ENCODE measurements at regions not wholly inside any gene's neighbourhood (a gene's known extent, or its start where the extent isn't known, plus 50 kb on each side); places are given as distances from the start of the nearest gene placed in this dataset.

- no peaks in the 10 kb centered on the region for H3K9me3 ChIP-seq (ENCODE audit: control insufficient read depth, low read depth, low read length)
- H3K27ac ChIP-seq (ENCODE audit: low read length), result no peak overlapping the region
- no peak for DNase-seq
- no peak overlapping the region for H3K4me3 ChIP-seq (ENCODE audit: low read length)
- peaks cover 5% of the 10 kb centered on the region for H3K27me3 ChIP-seq (ENCODE audit: control insufficient read depth, insufficient read depth, low read length)
- no CpG with 5 or more reads among the region's 14 CpGs for WGBS (ENCODE audit: insufficient coverage, low lambda C conversion rate)
- no peaks in the 10 kb centered on the region for H3K4me1 ChIP-seq (ENCODE audit: control insufficient read depth, insufficient read depth, low read length)
- no peaks in the 10 kb centered on the region for H3K36me3 ChIP-seq (ENCODE audit: control insufficient read depth, insufficient read depth, low read length)
Measured at GRCh38 chr13:111401755-111402154, 81.3 kb downstream of the TEX29 start.

GRCh38 chr13:111402441-111402840 lies 82.0 kb downstream of the TEX29 start:
- Histone ChIP-seq H3K4me3 (ENCODE audit: low read length) (no peak overlapping the region), H3K9me3 (ENCODE audit: control insufficient read depth, low read depth, low read length) (no peaks in the 10 kb centered on the region), H3K27me3 (ENCODE audit: control insufficient read depth, insufficient read depth, low read length) (peaks cover 7% of the 10 kb centered on the region), H3K4me1 (ENCODE audit: control insufficient read depth, insufficient read depth, low read length) (no peaks in the 10 kb centered on the region), H3K36me3 (ENCODE audit: control insufficient read depth, insufficient read depth, low read length) (no peaks in the 10 kb centered on the region), H3K27ac (ENCODE audit: low read length) (no peak overlapping the region)
- no CpG with 5 or more reads among the region's 15 CpGs for WGBS (ENCODE audit: insufficient coverage, low lambda C conversion rate)
- no peak for DNase-seq

- H3K9me3 ChIP-seq (ENCODE audit: control insufficient read depth, low read depth, low read length), result no peaks in the 10 kb centered on the region
- H3K27me3 ChIP-seq (ENCODE audit: control insufficient read depth, insufficient read depth, low read length), result peaks cover 8% of the 10 kb centered on the region
- H3K4me3 ChIP-seq (ENCODE audit: low read length), result no peak overlapping the region
- H3K27ac ChIP-seq (ENCODE audit: low read length), result no peak overlapping the region
- no peaks in the 10 kb centered on the region for H3K36me3 ChIP-seq (ENCODE audit: control insufficient read depth, insufficient read depth, low read length)
- WGBS (ENCODE audit: insufficient coverage, low lambda C conversion rate), result no CpG with 5 or more reads among the region's 10 CpGs
- no peaks in the 10 kb centered on the region for H3K4me1 ChIP-seq (ENCODE audit: control insufficient read depth, insufficient read depth, low read length)
- DNase-seq, result no peak
Measured at GRCh38 chr13:111403266-111403665, 82.8 kb downstream of the TEX29 start.

- no peaks in the 10 kb centered on the region for H3K4me1 ChIP-seq (ENCODE audit: control insufficient read depth, insufficient read depth, low read length)
- no peak overlapping the region for H3K27ac ChIP-seq (ENCODE audit: low read length)
- no peak overlapping the region for H3K4me3 ChIP-seq (ENCODE audit: low read length)
- H3K27me3 ChIP-seq (ENCODE audit: control insufficient read depth, insufficient read depth, low read length), result peaks cover 21% of the 10 kb centered on the region
- no CpG with 5 or more reads among the region's 12 CpGs for WGBS (ENCODE audit: insufficient coverage, low lambda C conversion rate)
- H3K9me3 ChIP-seq (ENCODE audit: control insufficient read depth, low read depth, low read length), result no peaks in the 10 kb centered on the region
- no peak for DNase-seq
- no peaks in the 10 kb centered on the region for H3K36me3 ChIP-seq (ENCODE audit: control insufficient read depth, insufficient read depth, low read length)
Measured at GRCh38 chr13:111404746-111405145, 84.3 kb downstream of the TEX29 start.

GRCh38 chr13:111406636-111407035 lies 86.2 kb downstream of the TEX29 start:
- H3K27me3 ChIP-seq (ENCODE audit: control insufficient read depth, insufficient read depth, low read length), result peaks cover 39% of the 10 kb centered on the region
- H3K27ac ChIP-seq (ENCODE audit: low read length), result no peak overlapping the region
- no CpG with 5 or more reads among the region's 3 CpGs for WGBS (ENCODE audit: insufficient coverage, low lambda C conversion rate)
- H3K4me1 ChIP-seq (ENCODE audit: control insufficient read depth, insufficient read depth, low read length), result no peaks in the 10 kb centered on the region
- H3K36me3 ChIP-seq (ENCODE audit: control insufficient read depth, insufficient read depth, low read length), result no peaks in the 10 kb centered on the region
- H3K4me3 ChIP-seq (ENCODE audit: low read length), result no peak overlapping the region
- no peaks in the 10 kb centered on the region for H3K9me3 ChIP-seq (ENCODE audit: control insufficient read depth, low read depth, low read length)
- DNase-seq, result no peak

GRCh38 chr13:111407381-111408131 lies 87.1 kb downstream of the TEX29 start:
- Histone ChIP-seq H3K27me3 (ENCODE audit: control insufficient read depth, insufficient read depth, low read length) (peaks cover 48% of the 10 kb centered on the region), H3K4me3 (ENCODE audit: low read length) (no peak overlapping the region), H3K36me3 (ENCODE audit: control insufficient read depth, insufficient read depth, low read length) (no peaks in the 10 kb centered on the region), H3K9me3 (ENCODE audit: control insufficient read depth, low read depth, low read length) (no peaks in the 10 kb centered on the region), H3K27ac (ENCODE audit: low read length) (no peak overlapping the region), H3K4me1 (ENCODE audit: control insufficient read depth, insufficient read depth, low read length) (no peaks in the 10 kb centered on the region)
- no CpG with 5 or more reads among the region's 23 CpGs for WGBS (ENCODE audit: insufficient coverage, low lambda C conversion rate)
- no peak for DNase-seq

- no CpG with 5 or more reads among the region's 10 CpGs for WGBS (ENCODE audit: insufficient coverage, low lambda C conversion rate)
- H3K27me3 ChIP-seq (ENCODE audit: control insufficient read depth, insufficient read depth, low read length), result peaks cover 65% of the 10 kb centered on the region
- DNase-seq, result no peak
- no peak overlapping the region for H3K27ac ChIP-seq (ENCODE audit: low read length)
- no peaks in the 10 kb centered on the region for H3K9me3 ChIP-seq (ENCODE audit: control insufficient read depth, low read depth, low read length)
- H3K4me1 ChIP-seq (ENCODE audit: control insufficient read depth, insufficient read depth, low read length), result no peaks in the 10 kb centered on the region
- H3K4me3 ChIP-seq (ENCODE audit: low read length), result no peak overlapping the region
- H3K36me3 ChIP-seq (ENCODE audit: control insufficient read depth, insufficient read depth, low read length), result no peaks in the 10 kb centered on the region
Measured at GRCh38 chr13:111409413-111409812, 89.0 kb downstream of the TEX29 start.

- H3K27ac ChIP-seq (ENCODE audit: low read length), result no peak overlapping the region
- no peak overlapping the region for H3K4me3 ChIP-seq (ENCODE audit: low read length)
- WGBS (ENCODE audit: insufficient coverage, low lambda C conversion rate), result no CpG with 5 or more reads among the region's 27 CpGs
- no peaks in the 10 kb centered on the region for H3K9me3 ChIP-seq (ENCODE audit: control insufficient read depth, low read depth, low read length)
- peaks cover 62% of the 10 kb centered on the region for H3K27me3 ChIP-seq (ENCODE audit: control insufficient read depth, insufficient read depth, low read length)
- DNase-seq, result no peak
- no peaks in the 10 kb centered on the region for H3K4me1 ChIP-seq (ENCODE audit: control insufficient read depth, insufficient read depth, low read length)
- no peaks in the 10 kb centered on the region for H3K36me3 ChIP-seq (ENCODE audit: control insufficient read depth, insufficient read depth, low read length)
Measured at GRCh38 chr13:111410232-111411021, 90.0 kb downstream of the TEX29 start.

- Histone ChIP-seq H3K36me3 (ENCODE audit: control insufficient read depth, insufficient read depth, low read length) (no peaks in the 10 kb centered on the region), H3K27ac (ENCODE audit: low read length) (no peak overlapping the region), H3K4me3 (ENCODE audit: low read length) (no peak overlapping the region), H3K27me3 (ENCODE audit: control insufficient read depth, insufficient read depth, low read length) (peaks cover 62% of the 10 kb centered on the region), H3K4me1 (ENCODE audit: control insufficient read depth, insufficient read depth, low read length) (no peaks in the 10 kb centered on the region), H3K9me3 (ENCODE audit: control insufficient read depth, low read depth, low read length) (no peaks in the 10 kb centered on the region)
- DNase-seq, result no peak
- WGBS (ENCODE audit: insufficient coverage, low lambda C conversion rate), result no CpG with 5 or more reads among the region's 48 CpGs
Measured at GRCh38 chr13:111411151-111411858, 90.9 kb downstream of the TEX29 start.

GRCh38 chr13:111411919-111412650 lies 91.6 kb downstream of the TEX29 start:
- WGBS (ENCODE audit: insufficient coverage, low lambda C conversion rate), result 65% methylated on average over 2 of the region's 15 CpGs
- H3K27ac ChIP-seq (ENCODE audit: low read length), result no peak overlapping the region
- H3K4me3 ChIP-seq (ENCODE audit: low read length), result no peak overlapping the region

More at GRCh38 chr13:111411919-111412650, 91.6 kb downstream of the TEX29 start:
- H3K27me3 ChIP-seq (ENCODE audit: control insufficient read depth, insufficient read depth, low read length), result peaks cover 62% of the 10 kb centered on the region
- H3K4me1 ChIP-seq (ENCODE audit: control insufficient read depth, insufficient read depth, low read length), result no peaks in the 10 kb centered on the region
- H3K9me3 ChIP-seq (ENCODE audit: control insufficient read depth, low read depth, low read length), result no peaks in the 10 kb centered on the region
- H3K36me3 ChIP-seq (ENCODE audit: control insufficient read depth, insufficient read depth, low read length), result no peaks in the 10 kb centered on the region
- DNase-seq, result no peak
